Adrenal gland (tissue), 9 donors: ENCODE measurements at regions not wholly inside any gene's neighbourhood (a gene's known extent, or its start where the extent isn't known, plus 50 kb on each side); places are given as distances from the start of the nearest gene placed in this dataset.

Experiments
- DNase-seq, 7 donors: peaks; one replicate each; pipeline ENCODE4 v3.0.0-alpha.2; 2019 to 2020
- H3K27ac ChIP-seq, 5 donors: fragments of 200-600 bp; sonication (generic) in 4 of 5; 1 replicate in 3 of 5; 2 replicates in 2 of 5; pipeline versions ENCODE4 v1.5.1 to v1.8.0; 2016 to 2020; ENCODE audit warnings: mild to moderate bottlenecking in 1 of 5
- H3K27me3 ChIP-seq: fragments of 200-600 bp; 2 replicates; pipeline ENCODE4 v1.8.0; 2021
- H3K36me3 ChIP-seq, 2 donors: fragments of 200-600 bp; replicated peaks in 1 of 2; 1 replicate in 1 of 2; 2 replicates in 1 of 2; pipeline versions ENCODE4 v1.5.1 to v1.8.0; 2018 to 2022
- H3K4me1 ChIP-seq, 2 donors: fragments of 200-600 bp; replicated peaks in 1 of 2; 1 replicate in 1 of 2; 2 replicates in 1 of 2; pipeline versions ENCODE4 v1.5.1 to v1.8.0; 2018 to 2021
- H3K4me3 ChIP-seq, 4 donors: fragments of 200-600 bp; sonication (generic) in 3 of 4; one replicate each; pipeline ENCODE4 v1.5.1; 2016 to 2018
- H3K9me3 ChIP-seq, 3 donors: fragments of 200-600 bp; sonication (generic) in 1 of 3; replicated peaks in 1 of 3; 1 replicate in 2 of 3; 2 replicates in 1 of 3; pipeline versions ENCODE4 v1.5.1 to v1.8.0; 2016 to 2021
- CTCF ChIP-seq, 6 experiments: fragments of 450-650 bp in 4 of 6; fragments of 200-600 bp in 2 of 6; sonication (generic) in 1 of 6; IDR thresholded peaks; 1 replicate in 5 of 6; 2 replicates in 1 of 6; pipeline versions ENCODE4 v1.5.1 to v1.8.0; 2016 to 2021; ENCODE audit warnings: antibody characterized with exemption in 6 of 6, mild to moderate bottlenecking in 2 of 6, moderate library complexity in 1 of 6
- POLR2A ChIP-seq, 2 donors: fragments of 450-650 bp; IDR thresholded peaks; one replicate each; pipeline ENCODE4 v1.6.1; 2017; ENCODE audit warnings: antibody characterized with exemption in 2 of 2, mild to moderate bottlenecking in 2 of 2, moderate library complexity in 1 of 2
- WGBS, 4 donors: extraction: QIAGEN DNeasy Blood & Tissue Kit in 2 of 4; methylation state at CpG; one replicate each; pipeline versions ENCODE4 v1.1.5 to v1.1.7; 2013 to 2017; 5-methylcytosine and 5-hydroxymethylcytosine counted together
- intact Hi-C, 2 donors: fragments of 100-400 bp; cut with DNase I; formaldehyde crosslinking; loops; one replicate each; pipeline versions ENCODE4 v1.14.1 to v1.15.0; 2022 to 2023
- donor health status: healthy with polysubstance abuse.
- donor health status: Bipolar disorder and iron deficiency.
- donor health status: DM: yes; HTN: yes; CAD: no.
- donor health status: DM: no; HTN: no; CAD: no.
- donor health status: DM: no; HTN: no; CAD: no.

- intact Hi-C loops, result no loop called here
- H3K4me1 ChIP-seq, result no peaks in the 10 kb centered on the region
- H3K36me3 ChIP-seq, result no peaks in the 10 kb centered on the region
- H3K27ac ChIP-seq, result no peak overlapping the region
- no peak for DNase-seq
- no peak overlapping the region for H3K4me3 ChIP-seq
- no peaks in the 10 kb centered on the region for H3K9me3 ChIP-seq
- TF ChIP-seq CTCF (IDR thresholded peaks at IDR 0.05) (no peak), POLR2A (IDR thresholded peaks at IDR 0.05) (no peak)
- 88 to 94% (median 90%) methylated on average over 4 of the region's 4 CpGs for WGBS, 4 donors
- H3K27me3 ChIP-seq, result no peaks in the 10 kb centered on the region
Observed at GRCh38 chr5:82813861-82814260, 263.3 kb downstream of the TMEM167A start.

- no peaks in the 10 kb centered on the region for H3K4me1 ChIP-seq
- no peak overlapping the region for H3K4me3 ChIP-seq
- no peaks in the 10 kb centered on the region for H3K9me3 ChIP-seq
- no peaks in the 10 kb centered on the region for H3K36me3 ChIP-seq
- intact Hi-C loops, result no loop called here
- no peak overlapping the region for H3K27ac ChIP-seq
- TF ChIP-seq CTCF (IDR thresholded peaks at IDR 0.05), result no peak
- no peak for DNase-seq
- 81 to 97% (median 83%) methylated on average over 2 of the region's 2 CpGs for WGBS, 4 donors
- H3K27me3 ChIP-seq, result no peaks in the 10 kb centered on the region
Observed at GRCh38 chr5:82812575-82812974, 264.6 kb downstream of the TMEM167A start.

GRCh38 chr5:82811490-82811889 lies 265.7 kb downstream of the TMEM167A start:
- Histone ChIP-seq H3K4me1 (no peaks in the 10 kb centered on the region), H3K9me3 (no peaks in the 10 kb centered on the region), H3K4me3 (no peak overlapping the region), H3K36me3 (no peaks in the 10 kb centered on the region), H3K27me3 (no peaks in the 10 kb centered on the region), H3K27ac (no peak overlapping the region)
- 88 to 95% (median 90%) methylated on average over 6 of the region's 6 CpGs for WGBS, 4 donors
- TF ChIP-seq CTCF (IDR thresholded peaks at IDR 0.05), result no peak
- no peak for TF ChIP-seq POLR2A (IDR thresholded peaks at IDR 0.05)
- DNase-seq, result no peak
- intact Hi-C loops, result no loop called here

GRCh38 chr5:82809420-82810143 lies 267.6 kb downstream of the TMEM167A start:
- Histone ChIP-seq H3K4me3 (no peak overlapping the region), H3K27ac (no peak overlapping the region), H3K9me3 (no peaks in the 10 kb centered on the region), H3K36me3 (no peaks in the 10 kb centered on the region), H3K27me3 (no peaks in the 10 kb centered on the region), H3K4me1 (no peaks in the 10 kb centered on the region)
- no peak for DNase-seq
- intact Hi-C loops, result no loop called here
- no peak for TF ChIP-seq CTCF (IDR thresholded peaks at IDR 0.05)
- no peak for TF ChIP-seq POLR2A (IDR thresholded peaks at IDR 0.05)
- WGBS, 4 donors, result 87 to 92% (median 90%) methylated on average over 2 of the region's 2 CpGs
